SK-N-SH (cell line): ENCODE measurements at regions not wholly inside any gene's neighbourhood (a gene's known extent, or its start where the extent isn't known, plus 50 kb on each side); places are given as distances from the start of the nearest gene placed in this dataset.
"Not testable (repeated sequence)": the region's sequence is repeated elsewhere in the genome, so short reads cannot be mapped to it uniquely, and the experiment has no call there.

Source experiments
- CHD2 ChIP-seq: fragments of 150-350 bp; IDR thresholded peaks from 2 replicates; pipeline ENCODE4 v1.6.1; 2018; ENCODE audit warnings: low read length; ENCODE audit not compliant: partially characterized antibody
- CTCF ChIP-seq: fragments of 200-600 bp; sonication (generic); IDR thresholded peaks from 2 replicates; pipeline ENCODE4 v1.6.1; 2017; ENCODE audit warnings: antibody characterized with exemption, mild to moderate bottlenecking, moderate library complexity
- EZH2phosphoT487 ChIP-seq: fragments of 200-600 bp; sonication (generic); IDR thresholded peaks from 2 replicates; pipeline ENCODE4 v1.6.1; 2017; ENCODE audit warnings: low read depth, mixed run types, mild to moderate bottlenecking, antibody characterized with exemption, moderate library complexity, borderline replicate concordance
- RAD21 ChIP-seq: IDR thresholded peaks from 2 replicates; pipeline ENCODE4 v1.6.1; 2012; ENCODE audit warnings: mild to moderate bottlenecking, low read length
- RFX5 ChIP-seq: IDR thresholded peaks from 2 replicates; pipeline ENCODE4 v1.6.1; 2012; ENCODE audit warnings: mild to moderate bottlenecking, improper control_type of control experiment, low read length
- SMC3 ChIP-seq: IDR thresholded peaks from 2 replicates; pipeline ENCODE4 v1.6.1; 2012; ENCODE audit warnings: low read depth, low read length, improper control_type of control experiment
- TAF1 ChIP-seq: IDR thresholded peaks from 2 replicates; pipeline ENCODE4 v1.6.1; 2012; ENCODE audit warnings: low read depth, mild to moderate bottlenecking, low read length, moderate library complexity, borderline replicate concordance
- YY1 ChIP-seq: IDR thresholded peaks from 2 replicates; pipeline ENCODE4 v1.4.0; 2012; ENCODE audit warnings: low read depth, mild to moderate bottlenecking

DNA sequence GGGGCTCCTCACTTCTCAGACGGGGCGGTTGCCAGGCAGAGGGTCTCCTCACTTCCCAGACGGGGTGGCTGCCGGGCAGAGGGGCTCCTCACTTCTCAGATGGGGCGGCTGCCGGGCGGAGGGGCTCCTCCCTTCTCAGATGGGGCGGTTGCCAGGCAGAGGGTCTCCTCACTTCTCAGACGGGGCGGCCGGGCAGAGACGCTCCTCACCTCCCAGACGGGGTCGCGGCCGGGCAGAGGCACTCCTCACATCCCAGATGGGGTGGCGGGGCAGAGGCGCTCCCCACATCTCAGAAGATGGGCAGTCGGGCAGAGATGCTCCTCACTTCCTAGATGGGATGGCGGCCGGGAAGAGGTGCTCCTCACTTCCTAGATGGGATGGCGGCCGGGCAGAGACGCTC lies 148.3 kb downstream of the UTRN start:
- TF ChIP-seq CHD2, CTCF, EZH2phosphoT487, TAF1, RFX5, SMC3, YY1, RAD21: not testable (repeated sequence)
